ENCODE measurements at regions not wholly inside any gene's neighbourhood (a gene's known extent, or its start where the extent isn't known, plus 50 kb on each side); places are given as distances from the start of the nearest gene placed in this dataset.

DNA sequence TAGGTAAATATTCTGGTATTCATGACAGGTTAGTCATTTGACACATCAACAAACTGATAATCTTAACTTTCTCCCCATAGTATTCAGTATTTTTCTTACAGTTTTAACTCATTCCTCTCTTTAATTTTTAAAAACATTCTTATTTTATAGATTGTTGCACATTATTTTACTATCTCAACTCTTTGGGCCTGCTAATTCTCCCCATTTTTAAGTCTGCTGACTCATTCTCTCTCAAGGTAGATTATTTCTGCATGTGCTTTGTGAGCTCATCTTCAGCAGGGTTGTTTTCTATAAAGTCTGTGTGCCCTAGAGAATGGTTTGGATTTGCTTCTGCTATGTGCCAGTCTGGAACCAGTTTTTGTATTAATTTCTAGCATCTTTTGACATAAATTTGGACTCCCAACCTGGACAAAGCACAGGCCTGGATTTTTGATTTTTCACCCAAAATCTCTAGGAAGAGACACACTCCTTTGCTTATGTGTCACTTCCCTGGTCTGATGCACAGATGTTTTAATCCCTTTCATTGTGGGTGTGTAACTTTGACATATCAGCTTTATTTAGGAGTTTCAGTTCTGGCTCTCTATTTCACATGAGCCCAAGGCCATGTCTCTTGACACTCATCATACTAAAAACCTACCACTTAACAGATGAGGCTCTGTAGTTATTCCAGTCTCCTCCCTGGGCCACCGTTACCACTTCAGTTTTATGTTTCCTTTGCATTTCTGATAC lies 194.3 kb upstream of the PGRMC2 start:
- no peaks in the 10 kb centered on the region for H3K9me3 Mint-ChIP-seq
- ChIA-PET CTCF (interaction anchor here (2.3 kb wide), 1 partner anchor 11 kb away, joined by 9 read pairs; no protein-coding TSS in a partner anchor), POLR2A (no interaction called here)
- peaks cover 8% of the 10 kb centered on the region for H3K27me3 Mint-ChIP-seq
- H3K27ac Mint-ChIP-seq: no peak overlapping the region
- DNase-seq: no peak
- H3K4me1 Mint-ChIP-seq: no peaks in the 10 kb centered on the region
- no peaks in the 10 kb centered on the region for H3K36me3 Mint-ChIP-seq (ENCODE audit: low read depth)
- H3K4me3 Mint-ChIP-seq: no peak overlapping the region

DNA sequence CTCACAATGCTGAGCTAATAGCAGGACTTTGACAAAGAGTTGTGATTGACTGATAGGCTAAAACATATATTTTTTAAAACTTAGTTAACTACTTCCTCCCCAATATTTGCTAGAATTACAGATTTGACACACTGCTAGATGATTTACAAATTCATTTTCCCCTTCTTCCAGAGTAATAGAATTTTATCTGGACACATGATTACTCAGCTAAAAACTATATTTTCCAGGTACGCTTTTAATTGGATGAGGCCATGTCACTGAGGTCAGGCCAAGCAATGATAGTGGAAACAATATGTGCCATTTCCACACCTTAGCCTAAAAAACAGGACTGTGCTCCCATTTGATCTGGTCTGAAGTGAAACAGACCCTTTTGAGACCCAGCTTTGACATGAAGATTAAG lies 193.3 kb upstream of the PGRMC2 start:
- no peak for DNase-seq
- Mint-ChIP-seq H3K9me3 (no peaks in the 10 kb centered on the region), H3K4me3 (no peak overlapping the region), H3K27me3 (peaks cover 8% of the 10 kb centered on the region), H3K27ac (no peak overlapping the region), H3K4me1 (no peaks in the 10 kb centered on the region), H3K36me3 (ENCODE audit: low read depth) (no peaks in the 10 kb centered on the region)
- POLR2A ChIA-PET: no interaction called here
- CTCF ChIA-PET: no interaction called here

DNA sequence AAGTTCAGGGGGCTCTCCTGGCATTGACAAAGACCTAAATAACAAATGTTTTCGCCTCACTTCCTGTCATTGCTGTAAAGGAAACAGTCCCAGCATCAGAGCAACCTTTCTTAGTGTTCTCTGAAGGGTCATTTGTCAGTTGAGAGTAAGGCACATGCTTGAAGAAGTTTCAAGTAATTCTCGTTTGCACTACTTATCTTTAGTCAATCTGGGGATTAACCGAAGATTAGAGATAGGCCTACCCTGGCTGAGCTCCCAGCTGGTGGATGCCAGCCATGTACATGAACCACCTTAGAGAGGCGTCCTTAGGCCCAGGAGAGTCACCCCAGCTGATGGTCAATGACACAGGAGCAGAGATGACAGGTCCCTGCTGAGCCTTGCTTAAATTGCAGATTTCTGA lies 189.9 kb upstream of the PGRMC2 start:
- H3K9me3 Mint-ChIP-seq: no peaks in the 10 kb centered on the region
- DNase-seq: no peak
- no peak overlapping the region for H3K27ac Mint-ChIP-seq
- ChIA-PET POLR2A (no interaction called here), CTCF (interaction anchor here (1.0 kb wide), 1 partner anchor 12 kb away, joined by 3 read pairs; no protein-coding TSS in a partner anchor)
- H3K36me3 Mint-ChIP-seq (ENCODE audit: low read depth): no peaks in the 10 kb centered on the region
- no peaks in the 10 kb centered on the region for H3K4me1 Mint-ChIP-seq
- no peak overlapping the region for H3K4me3 Mint-ChIP-seq
- H3K27me3 Mint-ChIP-seq: no peaks in the 10 kb centered on the region

- Mint-ChIP-seq H3K4me1 (no peaks in the 10 kb centered on the region), H3K4me3 (no peak overlapping the region), H3K9me3 (no peaks in the 10 kb centered on the region), H3K27me3 (no peaks in the 10 kb centered on the region), H3K36me3 (ENCODE audit: low read depth) (no peaks in the 10 kb centered on the region), H3K27ac (no peak overlapping the region)
- ChIA-PET CTCF (no interaction called here), POLR2A (no interaction called here)
- no peak for DNase-seq
Observed at GRCh38 chr4:128475597-128475996, 188.0 kb upstream of the PGRMC2 start.

- Mint-ChIP-seq H3K36me3 (ENCODE audit: low read depth) (no peaks in the 10 kb centered on the region), H3K4me3 (no peak overlapping the region), H3K27ac (no peak overlapping the region), H3K9me3 (no peaks in the 10 kb centered on the region), H3K27me3 (no peaks in the 10 kb centered on the region), H3K4me1 (no peaks in the 10 kb centered on the region)
- ChIA-PET CTCF (interaction anchor here (1.4 kb wide), 1 partner anchor 11 kb away, joined by 9 read pairs; no protein-coding TSS in a partner anchor), POLR2A (no interaction called here)
- no peak for DNase-seq
Observed at GRCh38 chr4:128471576-128471975, 184.0 kb upstream of the PGRMC2 start.

DNA sequence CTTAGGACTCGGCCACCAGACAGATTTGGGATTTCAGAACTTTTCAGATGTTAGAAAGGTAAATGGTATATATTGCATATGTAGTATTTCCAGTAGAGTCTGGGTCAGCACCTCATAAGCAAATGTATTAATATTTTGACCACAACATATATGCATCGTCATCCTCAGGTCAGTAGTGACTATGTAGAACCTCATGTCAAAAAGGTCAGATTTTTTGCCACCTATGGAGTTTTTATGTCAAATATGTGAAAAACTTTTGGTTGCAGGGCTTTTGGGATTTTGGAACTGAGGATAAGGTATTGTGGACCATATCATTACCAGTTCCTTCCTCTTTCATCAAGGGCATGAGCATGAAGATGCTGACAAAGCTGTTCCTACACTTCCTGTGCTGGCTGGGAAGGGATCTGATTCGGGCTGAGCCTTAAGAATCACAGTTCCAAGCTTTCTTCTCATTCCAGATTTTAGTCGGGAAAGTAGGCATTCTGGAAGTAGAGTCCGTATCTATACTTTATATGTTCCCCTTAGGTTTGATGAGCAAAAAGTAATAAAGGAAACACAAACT lies 183.0 kb upstream of the PGRMC2 start:
- no peak overlapping the region for H3K4me3 Mint-ChIP-seq
- no peaks in the 10 kb centered on the region for H3K27me3 Mint-ChIP-seq
- no peak for DNase-seq
- no peaks in the 10 kb centered on the region for H3K9me3 Mint-ChIP-seq
- no peaks in the 10 kb centered on the region for H3K4me1 Mint-ChIP-seq
- POLR2A ChIA-PET: no interaction called here
- no peak overlapping the region for H3K27ac Mint-ChIP-seq
- CTCF ChIA-PET: interaction anchor here (1.4 kb wide), 1 partner anchor 12 kb away, joined by 9 read pairs; no protein-coding TSS in a partner anchor
- no peaks in the 10 kb centered on the region for H3K36me3 Mint-ChIP-seq (ENCODE audit: low read depth)

GRCh38 chr4:128468123-128468989 lies 180.7 kb upstream of the PGRMC2 start:
- no peak overlapping the region for H3K4me3 Mint-ChIP-seq
- H3K27ac Mint-ChIP-seq: no peak overlapping the region
- H3K36me3 Mint-ChIP-seq (ENCODE audit: low read depth): no peaks in the 10 kb centered on the region
- DNase-seq: no peak
- CTCF ChIA-PET: interaction anchor here (1.7 kb wide), 1 partner anchor 14 kb away, joined by 8 read pairs; no protein-coding TSS in a partner anchor
- no peaks in the 10 kb centered on the region for H3K27me3 Mint-ChIP-seq
- no peaks in the 10 kb centered on the region for H3K9me3 Mint-ChIP-seq
- POLR2A ChIA-PET: no interaction called here
- H3K4me1 Mint-ChIP-seq: no peaks in the 10 kb centered on the region

DNA sequence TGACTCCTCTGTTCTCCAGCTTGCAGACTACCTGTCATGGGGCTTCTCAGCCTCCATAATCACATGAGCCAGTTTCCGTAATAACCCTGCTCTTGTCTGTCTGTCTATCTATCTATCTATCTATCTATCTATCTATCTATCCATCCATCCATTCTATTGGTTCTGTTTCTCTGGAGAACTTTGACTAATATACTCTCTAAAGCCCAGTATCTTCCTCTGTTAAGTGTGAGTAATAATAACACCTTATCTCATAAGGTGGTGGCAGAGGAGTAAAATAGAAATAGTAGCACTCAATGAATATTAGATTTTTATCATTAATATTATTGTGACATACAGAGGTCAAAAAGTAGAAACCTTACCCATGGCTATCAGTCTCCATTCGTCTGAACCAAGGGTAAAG lies 177.9 kb upstream of the PGRMC2 start:
- Mint-ChIP-seq H3K4me3 (no peak overlapping the region), H3K9me3 (no peaks in the 10 kb centered on the region), H3K27me3 (no peaks in the 10 kb centered on the region), H3K27ac (no peak overlapping the region), H3K4me1 (no peaks in the 10 kb centered on the region), H3K36me3 (ENCODE audit: low read depth) (no peaks in the 10 kb centered on the region)
- no peak for DNase-seq
- ChIA-PET POLR2A (no interaction called here), CTCF (interaction anchor here (0.8 kb wide), 1 partner anchor 47 kb away, joined by 3 read pairs; no protein-coding TSS in a partner anchor)

GRCh38 chr4:128463006-128463405 lies 175.4 kb upstream of the PGRMC2 start:
- Mint-ChIP-seq H3K4me1 (no peaks in the 10 kb centered on the region), H3K9me3 (no peaks in the 10 kb centered on the region), H3K27ac (no peak overlapping the region), H3K4me3 (no peak overlapping the region), H3K36me3 (ENCODE audit: low read depth) (no peaks in the 10 kb centered on the region), H3K27me3 (no peaks in the 10 kb centered on the region)
- ChIA-PET CTCF (interaction anchor here (1.0 kb wide), 1 partner anchor 90 kb away, joined by 3 read pairs; no protein-coding TSS in a partner anchor), POLR2A (no interaction called here)
- DNase-seq: no peak

- ChIA-PET CTCF (interaction anchor here (1.0 kb wide), 1 partner anchor 90 kb away, joined by 3 read pairs; no protein-coding TSS in a partner anchor), POLR2A (no interaction called here)
- Mint-ChIP-seq H3K27ac (no peak overlapping the region), H3K4me3 (no peak overlapping the region), H3K4me1 (no peaks in the 10 kb centered on the region), H3K36me3 (ENCODE audit: low read depth) (no peaks in the 10 kb centered on the region), H3K9me3 (no peaks in the 10 kb centered on the region), H3K27me3 (no peaks in the 10 kb centered on the region)
- DNase-seq: no peak
Observed at GRCh38 chr4:128462103-128462783, 174.6 kb upstream of the PGRMC2 start.

DNA sequence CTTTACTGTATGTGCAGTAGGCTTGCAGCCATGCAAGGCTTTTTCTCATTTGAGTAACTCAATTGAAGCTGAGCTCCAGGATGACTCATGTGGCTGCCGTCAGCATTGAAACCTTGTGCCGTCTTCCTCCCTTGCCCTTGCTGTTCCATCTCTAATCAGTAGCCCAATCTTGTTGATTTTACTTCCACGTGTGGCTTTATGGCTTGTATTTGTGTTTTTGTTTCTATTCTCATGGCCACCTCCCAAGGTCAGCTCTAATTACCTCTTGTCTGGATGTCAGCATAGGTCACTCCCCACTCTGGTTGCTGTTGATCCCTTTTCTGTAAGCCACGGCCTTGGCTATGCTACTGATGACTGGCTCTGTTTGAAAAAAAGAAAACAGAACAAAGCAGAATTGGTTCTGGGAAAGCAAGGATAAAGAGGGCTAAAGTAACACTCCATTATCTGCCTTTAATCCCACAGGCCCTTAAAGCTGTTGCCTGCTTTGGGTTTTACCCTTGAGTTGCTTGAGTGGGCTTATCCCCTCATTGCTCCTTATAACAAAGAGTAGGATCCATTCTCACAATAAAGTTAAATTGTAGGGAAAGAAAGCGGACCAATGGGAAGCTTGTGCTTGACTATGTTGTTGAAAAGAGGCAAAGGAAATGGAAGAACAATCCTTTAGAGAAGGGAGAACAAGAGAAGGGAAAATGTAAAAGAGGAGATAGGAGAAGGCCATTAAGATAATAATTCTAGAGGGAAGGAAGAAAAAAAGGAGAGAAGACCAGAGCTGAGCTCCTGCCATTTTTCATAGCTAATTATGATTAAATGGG lies 173.9 kb upstream of the PGRMC2 start:
- Mint-ChIP-seq H3K27ac (no peak overlapping the region), H3K4me1 (no peaks in the 10 kb centered on the region), H3K36me3 (ENCODE audit: low read depth) (no peaks in the 10 kb centered on the region), H3K4me3 (no peak overlapping the region), H3K9me3 (no peaks in the 10 kb centered on the region), H3K27me3 (no peaks in the 10 kb centered on the region)
- DNase-seq: no peak
- ChIA-PET POLR2A (no interaction called here), CTCF (no interaction called here)

GRCh38 chr4:128459547-128459946 lies 171.9 kb upstream of the PGRMC2 start:
- H3K27ac Mint-ChIP-seq: no peak overlapping the region
- H3K36me3 Mint-ChIP-seq (ENCODE audit: low read depth): no peaks in the 10 kb centered on the region
- ChIA-PET CTCF (no interaction called here), POLR2A (no interaction called here)
- H3K9me3 Mint-ChIP-seq: no peaks in the 10 kb centered on the region
- H3K27me3 Mint-ChIP-seq: no peaks in the 10 kb centered on the region
- H3K4me3 Mint-ChIP-seq: no peak overlapping the region
- H3K4me1 Mint-ChIP-seq: peaks cover under 1% of the 10 kb centered on the region
- no peak for DNase-seq
